Brain microvascular endothelial cell (primary cell): ENCODE measurements at regions not wholly inside any gene's neighbourhood (a gene's known extent, or its start where the extent isn't known, plus 50 kb on each side); places are given as distances from the start of the nearest gene placed in this dataset.

Experiments
- DNase-seq: peaks from one replicate; pipeline ENCODE4 v3.0.0-alpha.2; 2020
- H3K27ac ChIP-seq: fragments of 250-450 bp; sonication (Bioruptor Pico); 2 replicates; pipeline ENCODE4 v1.5.1; 2020; ENCODE audit warnings: mild to moderate bottlenecking, moderate library complexity
- H3K27me3 ChIP-seq: fragments of 250-450 bp; sonication (Bioruptor Pico); replicated peaks from 2 replicates; pipeline ENCODE4 v1.5.1; 2020; ENCODE audit warnings: mild to moderate bottlenecking
- H3K36me3 ChIP-seq: fragments of 250-450 bp; sonication (Bioruptor Pico); replicated peaks from 2 replicates; pipeline ENCODE4 v1.5.1; 2020; ENCODE audit warnings: mild to moderate bottlenecking
- H3K4me3 ChIP-seq: 2 replicates; pipeline ENCODE4 v1.5.1; 2011; ENCODE audit warnings: low read depth, mild to moderate bottlenecking, control low read depth, low read length, moderate library complexity
- CTCF ChIP-seq: IDR thresholded peaks from 2 replicates; pipeline ENCODE4 v1.5.1; 2011; ENCODE audit warnings: low read depth, mild to moderate bottlenecking, moderate library complexity, low read length, control low read depth, inconsistent platforms; ENCODE audit errors: missing control alignments
- in situ Hi-C: cut with HindIII; loops from 2 replicates; pipeline ENCODE4 v1.10.0; 2017; ENCODE audit warnings: low sequenced_read_pairs, low pct_ligation_motif_present

GRCh38 chr13:85709072-85709471 lies 90.1 kb downstream of the SLITRK6 start:
- H3K27ac ChIP-seq, result no peak overlapping the region
- no peak for DNase-seq
- no peak overlapping the region for H3K4me3 ChIP-seq
- H3K27me3 ChIP-seq, result no peaks in the 10 kb centered on the region
- in situ Hi-C loops, result no loop called here
- TF ChIP-seq CTCF, result no peak
- no peaks in the 10 kb centered on the region for H3K36me3 ChIP-seq

GRCh38 chr13:85700906-85701305 lies 98.3 kb downstream of the SLITRK6 start:
- TF ChIP-seq CTCF, result no peak
- H3K36me3 ChIP-seq, result no peaks in the 10 kb centered on the region
- H3K27me3 ChIP-seq, result no peaks in the 10 kb centered on the region
- no peak for DNase-seq
- no peak overlapping the region for H3K27ac ChIP-seq
- H3K4me3 ChIP-seq, result no peak overlapping the region
- in situ Hi-C loops, result no loop called here

GRCh38 chr13:85698256-85698655 lies 101.0 kb downstream of the SLITRK6 start:
- Histone ChIP-seq H3K27ac (no peak overlapping the region), H3K4me3 (no peak overlapping the region), H3K36me3 (no peaks in the 10 kb centered on the region), H3K27me3 (no peaks in the 10 kb centered on the region)
- in situ Hi-C loops, result no loop called here
- no peak for TF ChIP-seq CTCF
- no peak for DNase-seq

GRCh38 chr13:85694992-85695391 lies 104.2 kb downstream of the SLITRK6 start:
- Histone ChIP-seq H3K4me3 (no peak overlapping the region), H3K27me3 (no peaks in the 10 kb centered on the region), H3K27ac (no peak overlapping the region), H3K36me3 (no peaks in the 10 kb centered on the region)
- in situ Hi-C loops, result no loop called here
- TF ChIP-seq CTCF, result no peak
- DNase-seq, result no peak

GRCh38 chr13:85693889-85694511 lies 105.2 kb downstream of the SLITRK6 start:
- in situ Hi-C loops, result no loop called here
- Histone ChIP-seq H3K4me3 (no peak overlapping the region), H3K27ac (no peak overlapping the region), H3K36me3 (no peaks in the 10 kb centered on the region), H3K27me3 (no peaks in the 10 kb centered on the region)
- no peak for TF ChIP-seq CTCF
- peak; percentile 35 for DNase-seq

- H3K36me3 ChIP-seq, result no peaks in the 10 kb centered on the region
- in situ Hi-C loops, result no loop called here
- TF ChIP-seq CTCF, result no peak
- H3K27me3 ChIP-seq, result no peaks in the 10 kb centered on the region
- H3K4me3 ChIP-seq, result no peak overlapping the region
- DNase-seq, result no peak
- no peak overlapping the region for H3K27ac ChIP-seq
These were observed 108.9 kb downstream of the SLITRK6 start for GRCh38 chr13:85690368-85690767.
